ENCODE measurements at regions not wholly inside any gene's neighbourhood (a gene's known extent, or its start where the extent isn't known, plus 50 kb on each side); places are given as distances from the start of the nearest gene placed in this dataset.

- SMC1A ChIA-PET (ENCODE audit: uncharacterized antibody, unreplicated experiment): interaction anchor here (0.9 to 1.4 kb wide), 4 partner anchors 15 to 40 kb away, joined by 3 read pairs; no protein-coding TSS in a partner anchor
- no peak for FAIRE-seq
- TF ChIP-seq MLLT1 (IDR thresholded peaks at IDR 0.05) (peak; percentile 41; the same call in 1 of the 2 replicates), CREM (IDR thresholded peaks at IDR 0.05; ENCODE audit: low read depth) (no peak), ATF7 (IDR thresholded peaks at IDR 0.05; ENCODE audit: low read depth) (peak; percentile 65), IKZF2 (IDR thresholded peaks at IDR 0.05) (peak in 1 of 2 experiments; percentile 33; a peak in 1 of 4 replicates), POLR2AphosphoS5 (IDR thresholded peaks at IDR 0.05; ENCODE audit: low read length) (no peak), MAX (IDR thresholded peaks at IDR 0.05; ENCODE audit: low read depth, low read length) (no peak), CEBPB (IDR thresholded peaks at IDR 0.05; ENCODE audit: borderline replicate concordance in 1 of 2, low read depth in 2 of 2, low read length in 2 of 2) (no peak), HCFC1 (IDR thresholded peaks at IDR 0.05; ENCODE audit: low read length) (no peak), TARDBP (IDR thresholded peaks at IDR 0.05; ENCODE audit: borderline replicate concordance) (no peak), PBX3 (IDR thresholded peaks at IDR 0.05; ENCODE audit: insufficient replicate concordance, low read depth, low read length) (no peak), RCOR1 (conservative IDR thresholded peaks at IDR 0.05; ENCODE audit: low read depth, low read length) (no peak), WRNIP1 (IDR thresholded peaks at IDR 0.05; ENCODE audit: borderline replicate concordance, low read depth, low read length) (no peak), MTA3 (IDR thresholded peaks at IDR 0.05; ENCODE audit: borderline replicate concordance, low read length) (no peak), GABPA (IDR thresholded peaks at IDR 0.05; ENCODE audit: low read depth) (no peak), TCF7 (IDR thresholded peaks at IDR 0.05; ENCODE audit: borderline replicate concordance) (no peak), RFX5 (IDR thresholded peaks at IDR 0.05; ENCODE audit: low read depth, low read length) (no peak), CREB1 (IDR thresholded peaks at IDR 0.05; ENCODE audit: low read depth) (peak; percentile 81), LARP7 (IDR thresholded peaks at IDR 0.05) (no peak), NRF1 (conservative IDR thresholded peaks at IDR 0.05; ENCODE audit: low read depth, low read length) (no peak), RUNX3 (IDR thresholded peaks at IDR 0.05; ENCODE audit: low read length) (peak; percentile 68), RB1 (IDR thresholded peaks at IDR 0.05; ENCODE audit: borderline replicate concordance) (no peak), NKRF (conservative IDR thresholded peaks at IDR 0.05) (no peak)
Measured at GRCh38 chr13:68509734-68510621, 1279.8 kb upstream of the PCDH9 start.

More at GRCh38 chr13:68509734-68510621, 1279.8 kb upstream of the PCDH9 start:
- ChIA-PET POLR2A (no interaction called here), CTCF (no interaction called here), RAD21 (ENCODE audit: unreplicated experiment) (interaction anchor here (1.1 kb wide), 1 partner anchor 104 kb away, joined by 3 read pairs; no protein-coding TSS in a partner anchor)
- no peak for DNase-seq (ENCODE audit: low read depth, low spot score)
- in situ Hi-C loops (cut with MboI) (no loop called here), intact Hi-C loops (cut with micrococcal nuclease; ENCODE audit: unreplicated experiment) (no loop called here)
- no peak overlapping the region for H3K4me3 ChIP-seq
- H3K4me2 ChIP-seq (ENCODE audit: control insufficient read depth, insufficient read depth): no peak overlapping the region
- no peak overlapping the region for H3K9ac ChIP-seq (ENCODE audit: control insufficient read depth, insufficient read depth, low read length)
- WGBS (ENCODE audit: insufficient coverage, insufficient replicate concordance, low lambda C conversion rate, missing lambda C conversion rate): 20% methylated on average over 4 of the region's 4 CpGs
- H3K27ac ChIP-seq (ENCODE audit: control insufficient read depth, insufficient read depth): no peak overlapping the region
- H3K36me3 ChIP-seq (ENCODE audit: control insufficient read depth in 2 of 2, insufficient read depth in 2 of 2, low read length in 1 of 2): no peaks in the 10 kb centered on the region
- H3K27me3 ChIP-seq (replicated peaks in 1 of 2; ENCODE audit: control insufficient read depth in 2 of 2, insufficient read depth in 2 of 2, low read length in 1 of 2): no peaks in the 10 kb centered on the region
- H2AFZ ChIP-seq (ENCODE audit: control insufficient read depth, low read depth, low read length): no peak overlapping the region
- H3K79me2 ChIP-seq (ENCODE audit: control insufficient read depth, insufficient read depth, low read length): no peaks in the 10 kb centered on the region
- no peaks in the 10 kb centered on the region for H3K9me3 ChIP-seq (replicated peaks; ENCODE audit: control insufficient read depth, insufficient read depth, low read length)
- H3K4me1 ChIP-seq (ENCODE audit: control insufficient read depth, insufficient read depth, low read length): no peaks in the 10 kb centered on the region
- peak; percentile 93 for ATAC-seq
- no TSS peak for BruUV-seq (replicated peaks)
- H4K20me1 ChIP-seq (ENCODE audit: control insufficient read depth, insufficient read depth): no peaks in the 10 kb centered on the region
